Esophagus squamous epithelium (tissue), 4 donors: ENCODE measurements at regions not wholly inside any gene's neighbourhood (a gene's known extent, or its start where the extent isn't known, plus 50 kb on each side); places are given as distances from the start of the nearest gene placed in this dataset.

Experiments used
- CTCF ChIP-seq, 6 experiments: fragments of 450-650 bp in 4 of 6; fragments of 200-600 bp in 2 of 6; sonication (generic) in 2 of 6; IDR thresholded peaks; one replicate each; pipeline ENCODE4 v1.5.1; 2016 to 2019; ENCODE audit warnings: antibody characterized with exemption in 6 of 6, mild to moderate bottlenecking in 4 of 6, moderate library complexity in 4 of 6
- POLR2A ChIP-seq, 4 donors: fragments of 450-650 bp; IDR thresholded peaks; one replicate each; pipeline ENCODE4 v1.6.1; 2017; ENCODE audit warnings: antibody characterized with exemption in 4 of 4, mild to moderate bottlenecking in 4 of 4, moderate library complexity in 3 of 4

- TF ChIP-seq POLR2A (IDR thresholded peaks at IDR 0.05) (no peak), CTCF (IDR thresholded peaks at IDR 0.05) (no peak)
Observed at GRCh38 chr3:186414735-186415419, 52.8 kb upstream of the DGKG start.
